ENCODE measurements at regions not wholly inside any gene's neighbourhood (a gene's known extent, or its start where the extent isn't known, plus 50 kb on each side); places are given as distances from the start of the nearest gene placed in this dataset.

DNA sequence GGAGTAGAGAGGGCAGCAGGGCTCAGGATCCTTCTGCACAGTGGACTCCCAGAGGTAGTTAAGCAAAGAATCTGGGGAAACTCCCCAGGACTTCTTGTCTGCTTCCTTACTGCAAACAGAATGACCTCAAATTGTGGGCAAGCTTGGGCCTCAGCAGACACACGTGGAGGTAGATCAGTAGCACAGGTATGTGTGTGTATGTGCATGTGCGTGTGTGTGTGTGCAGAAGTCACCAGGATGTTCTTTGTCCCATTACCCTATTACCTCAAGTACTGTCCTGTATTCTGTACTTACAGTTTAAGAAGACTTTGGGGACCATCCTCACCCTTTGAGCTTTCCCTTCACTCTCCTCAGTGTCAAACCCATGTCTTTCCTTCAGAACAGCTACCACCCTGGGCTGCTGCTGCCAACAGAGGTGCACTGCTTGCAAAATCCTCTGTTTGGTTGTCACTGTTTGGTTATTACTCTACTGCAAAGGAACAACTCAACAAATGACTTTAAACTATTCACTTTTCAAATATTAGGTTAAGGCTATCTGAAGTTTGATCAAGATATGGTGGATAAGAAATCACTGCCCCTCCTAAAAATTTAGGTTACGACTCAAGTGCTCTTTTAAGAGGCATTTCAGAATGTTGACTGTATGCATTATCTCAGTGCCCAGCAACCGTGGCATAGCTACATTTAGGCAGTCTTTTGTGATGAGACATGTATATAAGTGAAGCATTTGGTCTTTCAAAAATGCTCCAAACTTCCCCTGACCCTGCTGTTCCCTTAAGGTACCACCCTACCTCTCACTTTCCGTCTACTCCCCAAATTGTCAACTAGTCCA, 78.2 kb upstream of the MBIP start:
- H3K27me3 Mint-ChIP-seq (ENCODE audit: insufficient read depth, low read depth) = peaks cover 4% of the 10 kb centered on the region
- H3K36me3 Mint-ChIP-seq = no peaks in the 10 kb centered on the region
- Histone ChIP-seq H3K9me3 (ENCODE audit: low read depth) (no peaks in the 10 kb centered on the region), H3F3A (ENCODE audit: low read depth) (no peaks in the 10 kb centered on the region), H3K36me3 (no peaks in the 10 kb centered on the region), H3K27ac (no peak overlapping the region), H3K4me2 (no peak overlapping the region), H2AFZ (replicated peaks) (no peak overlapping the region), H3K4me1 (no peaks in the 10 kb centered on the region), H3K9ac (no peak overlapping the region), H3K4me3 (no peak overlapping the region), H4K20me1 (ENCODE audit: low read depth) (no peaks in the 10 kb centered on the region), H3K27me3 (peaks cover under 1% of the 10 kb centered on the region), H3K79me2 (ENCODE audit: low read depth) (no peaks in the 10 kb centered on the region)
- H3K9me3 Mint-ChIP-seq = peaks cover 3% of the 10 kb centered on the region
- TF ChIP-seq EZH2 (IDR thresholded peaks at IDR 0.05) (no peak), EZH2phosphoT487 (IDR thresholded peaks at IDR 0.05) (no peak)
- TF ChIP-seq, protein P1, sequence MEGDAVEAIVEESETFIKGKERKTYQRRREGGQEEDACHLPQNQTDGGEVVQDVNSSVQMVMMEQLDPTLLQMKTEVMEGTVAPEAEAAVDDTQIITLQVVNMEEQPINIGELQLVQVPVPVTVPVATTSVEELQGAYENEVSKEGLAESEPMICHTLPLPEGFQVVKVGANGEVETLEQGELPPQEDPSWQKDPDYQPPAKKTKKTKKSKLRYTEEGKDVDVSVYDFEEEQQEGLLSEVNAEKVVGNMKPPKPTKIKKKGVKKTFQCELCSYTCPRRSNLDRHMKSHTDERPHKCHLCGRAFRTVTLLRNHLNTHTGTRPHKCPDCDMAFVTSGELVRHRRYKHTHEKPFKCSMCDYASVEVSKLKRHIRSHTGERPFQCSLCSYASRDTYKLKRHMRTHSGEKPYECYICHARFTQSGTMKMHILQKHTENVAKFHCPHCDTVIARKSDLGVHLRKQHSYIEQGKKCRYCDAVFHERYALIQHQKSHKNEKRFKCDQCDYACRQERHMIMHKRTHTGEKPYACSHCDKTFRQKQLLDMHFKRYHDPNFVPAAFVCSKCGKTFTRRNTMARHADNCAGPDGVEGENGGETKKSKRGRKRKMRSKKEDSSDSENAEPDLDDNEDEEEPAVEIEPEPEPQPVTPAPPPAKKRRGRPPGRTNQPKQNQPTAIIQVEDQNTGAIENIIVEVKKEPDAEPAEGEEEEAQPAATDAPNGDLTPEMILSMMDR (IDR thresholded peaks at IDR 0.05) = no peak
- no peak for DNase-seq (ENCODE audit: low spot score)
- no peak overlapping the region for H3K4me3 Mint-ChIP-seq
- no peak overlapping the region for H3K27ac Mint-ChIP-seq
- H3K4me1 Mint-ChIP-seq = no peaks in the 10 kb centered on the region

DNA sequence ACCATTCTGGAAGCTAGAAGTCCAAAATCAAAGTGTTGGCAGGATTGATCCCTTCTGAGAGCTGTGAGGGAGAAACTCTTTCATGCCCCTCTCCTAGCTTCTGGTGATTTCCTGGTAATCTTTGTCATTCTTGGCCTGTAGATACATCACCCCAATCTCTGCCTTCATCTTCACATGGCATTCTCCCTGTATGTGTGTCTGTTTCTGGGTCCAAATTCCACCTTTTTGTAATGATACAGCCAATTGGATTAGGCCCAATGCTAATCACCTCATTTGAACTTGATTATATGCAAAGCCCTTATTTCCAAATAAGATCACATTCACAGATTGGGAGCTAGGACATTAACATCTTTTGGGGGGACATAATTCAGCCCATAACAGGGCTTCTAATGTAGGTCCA, 76.9 kb upstream of the MBIP start:
- H3K27ac ChIP-seq = no peak overlapping the region
- no peaks in the 10 kb centered on the region for H3K79me2 ChIP-seq (ENCODE audit: low read depth)
- no peaks in the 10 kb centered on the region for H3K9me3 ChIP-seq (ENCODE audit: low read depth)
- Mint-ChIP-seq H3K27ac (no peak overlapping the region), H3K9me3 (peaks cover 3% of the 10 kb centered on the region), H3K27me3 (ENCODE audit: insufficient read depth, low read depth) (peaks cover 7% of the 10 kb centered on the region), H3K36me3 (no peaks in the 10 kb centered on the region), H3K4me3 (no peak overlapping the region), H3K4me1 (no peaks in the 10 kb centered on the region)
- H3K36me3 ChIP-seq = no peaks in the 10 kb centered on the region
- H3K4me3 ChIP-seq = no peak overlapping the region
- H4K20me1 ChIP-seq (ENCODE audit: low read depth) = no peaks in the 10 kb centered on the region
- TF ChIP-seq EZH2phosphoT487 (IDR thresholded peaks at IDR 0.05) = no peak
- TF ChIP-seq, protein P1 (IDR thresholded peaks at IDR 0.05) = no peak
- no peak for TF ChIP-seq EZH2 (IDR thresholded peaks at IDR 0.05)
- no peak overlapping the region for H2AFZ ChIP-seq (replicated peaks)
- peaks cover 4% of the 10 kb centered on the region for H3K27me3 ChIP-seq
- DNase-seq (ENCODE audit: low spot score) = no peak
- H3F3A ChIP-seq (ENCODE audit: low read depth) = no peaks in the 10 kb centered on the region
- no peak overlapping the region for H3K4me2 ChIP-seq
- H3K4me1 ChIP-seq = no peaks in the 10 kb centered on the region
- no peak overlapping the region for H3K9ac ChIP-seq

DNA sequence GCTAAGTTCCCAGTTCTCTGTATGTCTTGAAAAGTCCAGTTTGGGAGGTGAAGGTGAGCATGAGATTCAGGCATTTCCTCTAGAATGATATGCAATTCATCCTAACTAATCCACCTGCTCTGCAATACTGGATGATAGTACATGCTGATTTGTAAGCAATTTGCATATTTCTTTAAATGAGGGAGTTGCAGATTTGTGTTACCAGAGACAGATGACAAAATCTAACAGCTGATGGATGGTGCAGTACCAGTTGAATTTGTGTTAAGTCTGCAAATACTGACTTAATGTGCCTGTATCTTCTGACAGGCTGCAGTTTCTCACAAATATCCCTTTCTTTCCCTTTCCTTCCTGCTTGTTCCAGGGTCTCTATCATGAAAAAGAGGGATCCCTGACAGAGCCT, 76.4 kb upstream of the MBIP start:
- Mint-ChIP-seq H3K4me1 (no peaks in the 10 kb centered on the region), H3K27ac (no peak overlapping the region), H3K4me3 (no peak overlapping the region), H3K36me3 (no peaks in the 10 kb centered on the region), H3K27me3 (ENCODE audit: insufficient read depth, low read depth) (peaks cover 7% of the 10 kb centered on the region), H3K9me3 (peaks cover 3% of the 10 kb centered on the region)
- DNase-seq (ENCODE audit: low spot score) = no peak
- no peak overlapping the region for H3K4me3 ChIP-seq
- H3K27ac ChIP-seq = no peak overlapping the region
- H3K4me2 ChIP-seq = no peak overlapping the region
- no peaks in the 10 kb centered on the region for H3K36me3 ChIP-seq
- H2AFZ ChIP-seq (replicated peaks) = no peak overlapping the region
- H3K4me1 ChIP-seq = no peaks in the 10 kb centered on the region
- no peaks in the 10 kb centered on the region for H4K20me1 ChIP-seq (ENCODE audit: low read depth)
- no peaks in the 10 kb centered on the region for H3K79me2 ChIP-seq (ENCODE audit: low read depth)
- no peak overlapping the region for H3K9ac ChIP-seq
- H3F3A ChIP-seq (ENCODE audit: low read depth) = no peaks in the 10 kb centered on the region
- no peak for TF ChIP-seq EZH2 (IDR thresholded peaks at IDR 0.05)
- TF ChIP-seq, protein P1 (IDR thresholded peaks at IDR 0.05) = no peak
- TF ChIP-seq EZH2phosphoT487 (IDR thresholded peaks at IDR 0.05) = no peak
- H3K9me3 ChIP-seq (ENCODE audit: low read depth) = no peaks in the 10 kb centered on the region
- peaks cover 4% of the 10 kb centered on the region for H3K27me3 ChIP-seq
